SH-SY5Y (cell line): ENCODE measurements at regions not wholly inside any gene's neighbourhood (a gene's known extent, or its start where the extent isn't known, plus 50 kb on each side); places are given as distances from the start of the nearest gene placed in this dataset.

Experiments
- GATA2 ChIP-seq: IDR thresholded peaks from 2 replicates; pipeline ENCODE4 v1.6.1; 2011; ENCODE audit warnings: mild to moderate bottlenecking, low read depth, low read length
- GATA3 ChIP-seq: IDR thresholded peaks from 2 replicates; pipeline ENCODE4 v1.6.1; 2011; ENCODE audit warnings: low read depth, mild to moderate bottlenecking, low read length, moderate library complexity

GRCh38 chr1:9473032-9473807 lies 66.0 kb upstream of the SLC25A33 start:
- no peak for TF ChIP-seq GATA3
- TF ChIP-seq GATA2: no peak
